Calu3 (cell line): ENCODE measurements at regions not wholly inside any gene's neighbourhood (a gene's known extent, or its start where the extent isn't known, plus 50 kb on each side); places are given as distances from the start of the nearest gene placed in this dataset.

ENCODE experiments used
- BruUV-seq: library from RNA; stranded (reverse); fragments of 400-500 nt; replicated peaks from 2 replicates; lab custom pipeline; 2021; lab: Mats Ljungman, UMichigan
- CTCF ChIA-PET: fragments of 300-600 bp; sonication (Branson Sonifier 250); formaldehyde crosslinking; loops from one replicate; lab custom pipeline; 2022; ENCODE audit warnings: antibody characterized with exemption; lab: Charles Lee
- DNase-seq: peaks from one replicate; pipeline ENCODE4 v3.0.0; 2022
- H3K27ac Mint-ChIP-seq: one replicate; pipeline ENCODE4 v1.8.0; 2022; ENCODE audit warnings: mixed read lengths; ENCODE audit not compliant: unreplicated experiment
- H3K27me3 Mint-ChIP-seq: one replicate; pipeline ENCODE4 v1.8.0; 2022; ENCODE audit warnings: mixed read lengths; ENCODE audit not compliant: unreplicated experiment
- H3K36me3 Mint-ChIP-seq: one replicate; pipeline ENCODE4 v1.8.0; 2022; ENCODE audit warnings: mild to moderate bottlenecking, moderate library complexity, mixed read lengths; ENCODE audit not compliant: insufficient read depth, unreplicated experiment
- H3K4me1 Mint-ChIP-seq: one replicate; pipeline ENCODE4 v1.8.0; 2022; ENCODE audit warnings: mild to moderate bottlenecking, low read depth, mixed read lengths; ENCODE audit not compliant: unreplicated experiment
- H3K4me3 Mint-ChIP-seq: one replicate; pipeline ENCODE4 v1.8.0; 2022; ENCODE audit warnings: mild to moderate bottlenecking, low read depth, moderate library complexity, mixed read lengths; ENCODE audit not compliant: unreplicated experiment
- H3K9me3 Mint-ChIP-seq: one replicate; pipeline ENCODE4 v1.8.0; 2022; ENCODE audit warnings: low read depth, mixed read lengths; ENCODE audit not compliant: unreplicated experiment
- CTCF ChIP-seq: fragments of 200-600 bp; IDR thresholded peaks from one replicate; pipeline ENCODE4 v1.8.0; 2022; ENCODE audit warnings: antibody characterized with exemption; ENCODE audit not compliant: unreplicated experiment
- intact Hi-C: fragments of 100-400 bp; cut with micrococcal nuclease; formaldehyde crosslinking; loops from one replicate; pipeline ENCODE4 v1.10.0; 2022; ENCODE audit not compliant: unreplicated experiment

GRCh38 chr1:193412748-193413147 is 226.3 kb upstream of the B3GALT2 start:
- H3K36me3 Mint-ChIP-seq = peaks cover 5% of the 10 kb centered on the region
- H3K27ac Mint-ChIP-seq = no peak overlapping the region
- no peak overlapping the region for H3K4me3 Mint-ChIP-seq
- no peak for DNase-seq
- peaks cover 3% of the 10 kb centered on the region for H3K9me3 Mint-ChIP-seq
- no TSS peak for BruUV-seq
- CTCF ChIA-PET = interaction anchor here (1.2 kb wide), 1 partner anchor 10 kb away, joined by 3 read pairs; no protein-coding TSS in a partner anchor
- intact Hi-C loops = no loop called here
- peaks cover 35% of the 10 kb centered on the region for H3K4me1 Mint-ChIP-seq
- no peaks in the 10 kb centered on the region for H3K27me3 Mint-ChIP-seq
- no peak for TF ChIP-seq CTCF

GRCh38 chr1:193411714-193412113 is 225.3 kb upstream of the B3GALT2 start:
- peaks cover 5% of the 10 kb centered on the region for H3K36me3 Mint-ChIP-seq
- H3K9me3 Mint-ChIP-seq = peaks cover 3% of the 10 kb centered on the region
- H3K4me3 Mint-ChIP-seq = no peak overlapping the region
- no peaks in the 10 kb centered on the region for H3K27me3 Mint-ChIP-seq
- peaks cover 30% of the 10 kb centered on the region for H3K4me1 Mint-ChIP-seq
- intact Hi-C loops = no loop called here
- no peak overlapping the region for H3K27ac Mint-ChIP-seq
- CTCF ChIA-PET = interaction anchor here (1.2 kb wide), 1 partner anchor 9 kb away, joined by 3 read pairs; no protein-coding TSS in a partner anchor
- no TSS peak for BruUV-seq
- DNase-seq = no peak
- TF ChIP-seq CTCF = no peak

- Mint-ChIP-seq H3K9me3 (peaks cover 3% of the 10 kb centered on the region), H3K27ac (no peak overlapping the region), H3K4me1 (peaks cover 29% of the 10 kb centered on the region), H3K27me3 (no peaks in the 10 kb centered on the region), H3K36me3 (peaks cover 5% of the 10 kb centered on the region), H3K4me3 (no peak overlapping the region)
- TF ChIP-seq CTCF = no peak
- no TSS peak for BruUV-seq
- CTCF ChIA-PET = interaction anchor here (1.2 kb wide), 1 partner anchor 9 kb away, joined by 3 read pairs; no protein-coding TSS in a partner anchor
- intact Hi-C loops = no loop called here
- no peak for DNase-seq
Measured at GRCh38 chr1:193411215-193411614, 224.8 kb upstream of the B3GALT2 start.

- peak; percentile 20 for TF ChIP-seq CTCF
- no TSS peak for BruUV-seq
- intact Hi-C loops = loop anchor here (2.0 to 10.0 kb wide), 7 partner anchors 22 to 376 kb away; no protein-coding TSS in a partner anchor
- DNase-seq = peak; percentile 81
- Mint-ChIP-seq H3K36me3 (peaks cover 5% of the 10 kb centered on the region), H3K4me1 (peaks cover 42% of the 10 kb centered on the region), H3K27ac (peak overlapping the region; percentile 89), H3K9me3 (peaks cover 7% of the 10 kb centered on the region), H3K27me3 (no peaks in the 10 kb centered on the region), H3K4me3 (peak overlapping the region; percentile 59)
- CTCF ChIA-PET = no interaction called here
Measured at GRCh38 chr1:193408782-193409293, 222.4 kb upstream of the B3GALT2 start.
